NB4 (cell line): ENCODE measurements at regions not wholly inside any gene's neighbourhood (a gene's known extent, or its start where the extent isn't known, plus 50 kb on each side); places are given as distances from the start of the nearest gene placed in this dataset.

ENCODE experiments used
- DNase-seq: peaks from one replicate; pipeline ENCODE4 v3.0.0; 2010; ENCODE audit warnings: low read depth
- H3K4me3 ChIP-seq: one replicate; pipeline ENCODE4 v1.5.1; 2011; ENCODE audit warnings: mild to moderate bottlenecking, low read depth, low read length, moderate library complexity
- MYC ChIP-seq: IDR thresholded peaks from 2 replicates; pipeline ENCODE4 v1.6.1; 2011; ENCODE audit warnings: low read depth, low read length
- POLR2A ChIP-seq: IDR thresholded peaks from 2 replicates; pipeline ENCODE4 v1.6.1; 2011; ENCODE audit warnings: mild to moderate bottlenecking; ENCODE audit not compliant: insufficient read length; ENCODE audit errors: extremely low read depth
- TF ChIP-seq, protein P1 (sequence below): IDR thresholded peaks from 2 replicates; pipeline ENCODE4 v1.6.1; 2011; ENCODE audit warnings: low read depth, low read length
- TF ChIP-seq, protein P2 (sequence below): IDR thresholded peaks from one replicate; pipeline ENCODE4 v1.5.1; 2012; ENCODE audit warnings: low read depth, low read length

GRCh38 chr7:156420496-156420895 lies 220.1 kb upstream of the RNF32 start:
- TF ChIP-seq, protein P1, sequence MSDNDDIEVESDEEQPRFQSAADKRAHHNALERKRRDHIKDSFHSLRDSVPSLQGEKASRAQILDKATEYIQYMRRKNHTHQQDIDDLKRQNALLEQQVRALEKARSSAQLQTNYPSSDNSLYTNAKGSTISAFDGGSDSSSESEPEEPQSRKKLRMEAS: no peak
- TF ChIP-seq MYC (no peak), POLR2A (no peak)
- TF ChIP-seq, protein P2, sequence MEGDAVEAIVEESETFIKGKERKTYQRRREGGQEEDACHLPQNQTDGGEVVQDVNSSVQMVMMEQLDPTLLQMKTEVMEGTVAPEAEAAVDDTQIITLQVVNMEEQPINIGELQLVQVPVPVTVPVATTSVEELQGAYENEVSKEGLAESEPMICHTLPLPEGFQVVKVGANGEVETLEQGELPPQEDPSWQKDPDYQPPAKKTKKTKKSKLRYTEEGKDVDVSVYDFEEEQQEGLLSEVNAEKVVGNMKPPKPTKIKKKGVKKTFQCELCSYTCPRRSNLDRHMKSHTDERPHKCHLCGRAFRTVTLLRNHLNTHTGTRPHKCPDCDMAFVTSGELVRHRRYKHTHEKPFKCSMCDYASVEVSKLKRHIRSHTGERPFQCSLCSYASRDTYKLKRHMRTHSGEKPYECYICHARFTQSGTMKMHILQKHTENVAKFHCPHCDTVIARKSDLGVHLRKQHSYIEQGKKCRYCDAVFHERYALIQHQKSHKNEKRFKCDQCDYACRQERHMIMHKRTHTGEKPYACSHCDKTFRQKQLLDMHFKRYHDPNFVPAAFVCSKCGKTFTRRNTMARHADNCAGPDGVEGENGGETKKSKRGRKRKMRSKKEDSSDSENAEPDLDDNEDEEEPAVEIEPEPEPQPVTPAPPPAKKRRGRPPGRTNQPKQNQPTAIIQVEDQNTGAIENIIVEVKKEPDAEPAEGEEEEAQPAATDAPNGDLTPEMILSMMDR: no peak
- DNase-seq: no peak
- H3K4me3 ChIP-seq: no peak overlapping the region

DNA sequence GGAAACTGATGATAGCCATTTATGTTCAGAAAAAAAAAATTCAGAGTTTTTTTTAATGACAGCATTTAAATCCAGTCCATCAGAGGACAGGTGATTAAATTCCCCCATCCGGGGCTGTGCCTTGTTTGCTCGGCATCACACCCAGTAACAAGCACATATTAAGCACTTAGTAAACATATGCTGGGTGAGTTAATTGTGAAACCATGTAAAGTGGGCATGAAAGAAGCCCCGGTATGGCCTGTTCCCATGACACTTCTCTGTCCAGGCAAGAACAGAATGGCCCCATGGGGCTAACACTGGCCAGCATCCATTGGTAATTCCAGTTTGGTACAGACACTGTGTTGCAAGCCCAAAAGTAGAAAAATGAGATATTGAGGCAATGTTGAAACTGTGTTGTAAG lies 220.8 kb upstream of the RNF32 start:
- DNase-seq: no peak
- no peak overlapping the region for H3K4me3 ChIP-seq
- TF ChIP-seq, protein P2: no peak
- no peak for TF ChIP-seq MYC
- TF ChIP-seq POLR2A: no peak
- TF ChIP-seq, protein P1: no peak

DNA sequence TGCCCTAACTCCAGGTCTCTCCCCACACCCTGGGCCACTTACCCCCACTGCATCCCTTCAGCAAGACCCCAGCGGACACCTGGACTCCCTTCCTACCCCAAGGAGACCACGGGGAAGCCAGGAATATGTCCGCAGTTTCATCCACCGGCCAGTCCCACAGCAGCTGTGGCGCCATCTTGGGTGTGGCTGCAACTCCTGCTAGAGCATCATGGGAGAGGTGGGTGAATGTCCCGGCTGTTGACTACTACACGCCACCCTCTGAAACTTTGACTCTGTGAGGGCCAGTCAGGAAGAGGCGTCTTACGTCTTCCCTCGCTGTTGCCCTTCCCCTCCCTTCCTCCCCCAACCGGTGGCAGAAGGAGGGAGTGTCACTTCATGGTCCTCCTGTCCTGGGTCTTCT lies 238.3 kb upstream of the RNF32 start:
- H3K4me3 ChIP-seq: no peak overlapping the region
- TF ChIP-seq, protein P2: no peak
- TF ChIP-seq, protein P1: no peak
- TF ChIP-seq POLR2A: no peak
- no peak for TF ChIP-seq MYC
- no peak for DNase-seq

DNA sequence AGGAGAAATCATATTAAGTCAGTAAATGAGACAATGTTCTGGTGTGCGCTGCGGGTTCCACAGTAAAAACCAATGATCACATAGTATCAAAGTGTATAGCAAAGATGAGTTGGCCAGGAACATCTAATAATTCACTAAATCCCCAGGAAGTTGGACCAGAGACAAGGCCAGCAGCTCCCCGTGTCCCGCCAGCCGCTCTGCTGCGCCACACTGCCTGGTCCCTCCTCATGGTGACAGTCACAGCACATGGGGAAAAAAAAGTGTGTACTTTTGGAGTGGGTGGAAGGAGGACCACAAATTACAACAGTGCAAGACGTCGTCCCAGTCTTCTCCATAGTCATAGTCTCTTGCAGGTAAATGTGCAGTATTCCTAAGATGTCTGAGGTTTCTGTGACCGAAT lies 239.0 kb upstream of the RNF32 start:
- no peak overlapping the region for H3K4me3 ChIP-seq
- no peak for DNase-seq
- TF ChIP-seq, protein P2: no peak
- TF ChIP-seq MYC (no peak), POLR2A (no peak)
- TF ChIP-seq, protein P1: no peak

- TF ChIP-seq, protein P1: no peak
- TF ChIP-seq, protein P2: no peak
- TF ChIP-seq MYC (no peak), POLR2A (no peak)
- no peak overlapping the region for H3K4me3 ChIP-seq
- DNase-seq: no peak
Observed at GRCh38 chr7:156400046-156400445, 240.5 kb upstream of the RNF32 start.

- no peak for DNase-seq
- TF ChIP-seq MYC (no peak), POLR2A (no peak)
- TF ChIP-seq, protein P1: no peak
- TF ChIP-seq, protein P2: no peak
- H3K4me3 ChIP-seq: no peak overlapping the region
Observed at GRCh38 chr7:156397249-156397648, 243.3 kb upstream of the RNF32 start.
